Esophagus muscularis mucosa (tissue), 4 donors: ENCODE measurements at regions not wholly inside any gene's neighbourhood (a gene's known extent, or its start where the extent isn't known, plus 50 kb on each side); places are given as distances from the start of the nearest gene placed in this dataset.
"Not testable (repeated sequence)": the region's sequence is repeated elsewhere in the genome, so short reads cannot be mapped to it uniquely, and the experiment has no call there.

ENCODE experiments used
- CTCF ChIP-seq, 3 experiments: fragments of 200-600 bp in 2 of 3; fragments of 450-650 bp in 1 of 3; sonication (generic) in 2 of 3; IDR thresholded peaks; one replicate each; pipeline ENCODE4 v1.5.1; 2017 to 2019; ENCODE audit warnings: antibody characterized with exemption in 3 of 3, mild to moderate bottlenecking in 2 of 3, moderate library complexity in 1 of 3
- EP300 ChIP-seq: sonication (generic); formaldehyde crosslinking; IDR thresholded peaks from one replicate; pipeline ENCODE4 v1.6.1; 2017; ENCODE audit warnings: antibody characterized with exemption
- POLR2A ChIP-seq: fragments of 450-650 bp; IDR thresholded peaks from one replicate; pipeline ENCODE4 v1.6.1; 2017; ENCODE audit warnings: antibody characterized with exemption, moderate library complexity, mild to moderate bottlenecking, low read depth
- POLR2AphosphoS5 ChIP-seq, 2 donors: sonication (generic); formaldehyde crosslinking; IDR thresholded peaks; one replicate each; pipeline ENCODE4 v1.6.1; 2017; ENCODE audit warnings: antibody characterized with exemption in 2 of 2

- not testable (repeated sequence) for TF ChIP-seq CTCF (IDR thresholded peaks at IDR 0.05); EP300; POLR2A; POLR2AphosphoS5 (IDR thresholded peaks at IDR 0.05)
Measured at GRCh38 chr16:32202585-32202984, 50.5 kb upstream of the TP53TG3D start.
